ENCODE measurements at regions not wholly inside any gene's neighbourhood (a gene's known extent, or its start where the extent isn't known, plus 50 kb on each side); places are given as distances from the start of the nearest gene placed in this dataset.

- TF ChIP-seq, protein P1, sequence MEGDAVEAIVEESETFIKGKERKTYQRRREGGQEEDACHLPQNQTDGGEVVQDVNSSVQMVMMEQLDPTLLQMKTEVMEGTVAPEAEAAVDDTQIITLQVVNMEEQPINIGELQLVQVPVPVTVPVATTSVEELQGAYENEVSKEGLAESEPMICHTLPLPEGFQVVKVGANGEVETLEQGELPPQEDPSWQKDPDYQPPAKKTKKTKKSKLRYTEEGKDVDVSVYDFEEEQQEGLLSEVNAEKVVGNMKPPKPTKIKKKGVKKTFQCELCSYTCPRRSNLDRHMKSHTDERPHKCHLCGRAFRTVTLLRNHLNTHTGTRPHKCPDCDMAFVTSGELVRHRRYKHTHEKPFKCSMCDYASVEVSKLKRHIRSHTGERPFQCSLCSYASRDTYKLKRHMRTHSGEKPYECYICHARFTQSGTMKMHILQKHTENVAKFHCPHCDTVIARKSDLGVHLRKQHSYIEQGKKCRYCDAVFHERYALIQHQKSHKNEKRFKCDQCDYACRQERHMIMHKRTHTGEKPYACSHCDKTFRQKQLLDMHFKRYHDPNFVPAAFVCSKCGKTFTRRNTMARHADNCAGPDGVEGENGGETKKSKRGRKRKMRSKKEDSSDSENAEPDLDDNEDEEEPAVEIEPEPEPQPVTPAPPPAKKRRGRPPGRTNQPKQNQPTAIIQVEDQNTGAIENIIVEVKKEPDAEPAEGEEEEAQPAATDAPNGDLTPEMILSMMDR (IDR thresholded peaks at IDR 0.05; ENCODE audit: insufficient read depth, low read length): no peak
- TF ChIP-seq, protein P2, sequence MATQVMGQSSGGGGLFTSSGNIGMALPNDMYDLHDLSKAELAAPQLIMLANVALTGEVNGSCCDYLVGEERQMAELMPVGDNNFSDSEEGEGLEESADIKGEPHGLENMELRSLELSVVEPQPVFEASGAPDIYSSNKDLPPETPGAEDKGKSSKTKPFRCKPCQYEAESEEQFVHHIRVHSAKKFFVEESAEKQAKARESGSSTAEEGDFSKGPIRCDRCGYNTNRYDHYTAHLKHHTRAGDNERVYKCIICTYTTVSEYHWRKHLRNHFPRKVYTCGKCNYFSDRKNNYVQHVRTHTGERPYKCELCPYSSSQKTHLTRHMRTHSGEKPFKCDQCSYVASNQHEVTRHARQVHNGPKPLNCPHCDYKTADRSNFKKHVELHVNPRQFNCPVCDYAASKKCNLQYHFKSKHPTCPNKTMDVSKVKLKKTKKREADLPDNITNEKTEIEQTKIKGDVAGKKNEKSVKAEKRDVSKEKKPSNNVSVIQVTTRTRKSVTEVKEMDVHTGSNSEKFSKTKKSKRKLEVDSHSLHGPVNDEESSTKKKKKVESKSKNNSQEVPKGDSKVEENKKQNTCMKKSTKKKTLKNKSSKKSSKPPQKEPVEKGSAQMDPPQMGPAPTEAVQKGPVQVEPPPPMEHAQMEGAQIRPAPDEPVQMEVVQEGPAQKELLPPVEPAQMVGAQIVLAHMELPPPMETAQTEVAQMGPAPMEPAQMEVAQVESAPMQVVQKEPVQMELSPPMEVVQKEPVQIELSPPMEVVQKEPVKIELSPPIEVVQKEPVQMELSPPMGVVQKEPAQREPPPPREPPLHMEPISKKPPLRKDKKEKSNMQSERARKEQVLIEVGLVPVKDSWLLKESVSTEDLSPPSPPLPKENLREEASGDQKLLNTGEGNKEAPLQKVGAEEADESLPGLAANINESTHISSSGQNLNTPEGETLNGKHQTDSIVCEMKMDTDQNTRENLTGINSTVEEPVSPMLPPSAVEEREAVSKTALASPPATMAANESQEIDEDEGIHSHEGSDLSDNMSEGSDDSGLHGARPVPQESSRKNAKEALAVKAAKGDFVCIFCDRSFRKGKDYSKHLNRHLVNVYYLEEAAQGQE (IDR thresholded peaks at IDR 0.05; ENCODE audit: insufficient replicate concordance, low read depth): no peak
- no peak for TF ChIP-seq POLR2AphosphoS5 (IDR thresholded peaks at IDR 0.05; ENCODE audit: low read depth)
- no peak for TF ChIP-seq SPI1 (IDR thresholded peaks at IDR 0.05; ENCODE audit: borderline replicate concordance, low read depth)
These were observed 602.2 kb downstream of the CENPC start for GRCh38 chr4:66943112-66943511.

Data from HL-60 (cell line).